PC-9 (cell line): ENCODE measurements at regions not wholly inside any gene's neighbourhood (a gene's known extent, or its start where the extent isn't known, plus 50 kb on each side); places are given as distances from the start of the nearest gene placed in this dataset.

ENCODE experiments used
- BruUV-seq: library from RNA; stranded (reverse); fragments of 400-500 nt; replicated peaks from 2 replicates; lab custom pipeline; 2021; lab: Mats Ljungman, UMichigan
- CTCF ChIA-PET: fragments of 300-600 bp; sonication (Branson Sonifier 250); formaldehyde crosslinking; loops from one replicate; lab custom pipeline; 2022; ENCODE audit warnings: antibody characterized with exemption; lab: Charles Lee
- POLR2A ChIA-PET: fragments of 300-600 bp; sonication (Branson Sonifier 250); formaldehyde crosslinking; loops from one replicate; lab custom pipeline; 2022; ENCODE audit warnings: antibody characterized with exemption; ENCODE audit not compliant: unreplicated experiment; lab: Charles Lee
- DNase-seq, 2 experiments: peaks; one replicate each; pipeline versions ENCODE4 v3.0.0 to v3.0.0-alpha.2; 2015 to 2022; ENCODE audit warnings: mixed read lengths in 1 of 2
- H2AFZ ChIP-seq: fragments of 200-600 bp; sonication (generic); 2 replicates; pipeline ENCODE4 v1.8.1; 2017; ENCODE audit warnings: antibody characterized with exemption
- H3F3A ChIP-seq: fragments of 200-600 bp; sonication (generic); 2 replicates; pipeline ENCODE4 v1.8.1; 2017; ENCODE audit warnings: antibody characterized with exemption, mild to moderate bottlenecking, low read depth; ENCODE audit not compliant: insufficient read depth
- H3K27ac ChIP-seq: fragments of 200-600 bp; sonication (generic); 2 replicates; pipeline ENCODE4 v1.6.1; 2016; ENCODE audit warnings: mixed run types
- H3K27me3 ChIP-seq: fragments of 200-600 bp; sonication (generic); 2 replicates; pipeline ENCODE4 v1.6.1; 2016; ENCODE audit warnings: low read depth, mixed run types; ENCODE audit not compliant: insufficient read depth
- H3K36me3 ChIP-seq: fragments of 200-600 bp; sonication (generic); 2 replicates; pipeline ENCODE4 v1.6.1; 2016; ENCODE audit warnings: low read depth, mixed run types
- H3K4me1 ChIP-seq: fragments of 200-600 bp; sonication (generic); replicated peaks from 2 replicates; pipeline ENCODE4 v1.6.1; 2016; ENCODE audit warnings: mixed run types; ENCODE audit not compliant: insufficient read depth
- H3K4me2 ChIP-seq: fragments of 200-600 bp; sonication (generic); 2 replicates; pipeline ENCODE4 v1.6.1; 2017; ENCODE audit warnings: mixed run types
- H3K4me3 ChIP-seq: fragments of 200-600 bp; sonication (generic); 2 replicates; pipeline ENCODE4 v1.6.1; 2016; ENCODE audit warnings: mixed run types
- H3K79me2 ChIP-seq: fragments of 200-600 bp; sonication (generic); 2 replicates; pipeline ENCODE4 v1.6.1; 2017; ENCODE audit warnings: low read depth, mixed run types
- H3K9me2 ChIP-seq: fragments of 200-600 bp; sonication (generic); 2 replicates; pipeline ENCODE4 v1.8.1; 2017; ENCODE audit warnings: mild to moderate bottlenecking; ENCODE audit not compliant: insufficient read depth
- H3K9me3 ChIP-seq: fragments of 200-600 bp; sonication (generic); 2 replicates; pipeline ENCODE4 v1.8.1; 2016; ENCODE audit warnings: low read depth; ENCODE audit not compliant: insufficient read depth
- H4K20me1 ChIP-seq: fragments of 200-600 bp; sonication (generic); 2 replicates; pipeline ENCODE4 v1.8.1; 2017; ENCODE audit not compliant: insufficient read depth
- CTCF ChIP-seq: fragments of 200-600 bp; sonication (generic); conservative IDR thresholded peaks from 2 replicates; pipeline ENCODE4 v1.6.1; 2017; ENCODE audit warnings: mixed run types, antibody characterized with exemption, mild to moderate bottlenecking, moderate library complexity
- EZH2 ChIP-seq: fragments of 200-600 bp; sonication (generic); IDR thresholded peaks from 2 replicates; pipeline ENCODE4 v1.8.0; 2017; ENCODE audit warnings: antibody characterized with exemption, low read depth
- intact Hi-C: fragments of 100-400 bp; cut with micrococcal nuclease; formaldehyde crosslinking; loops from one replicate; pipeline ENCODE4 v1.10.0; 2022; ENCODE audit not compliant: unreplicated experiment

DNA sequence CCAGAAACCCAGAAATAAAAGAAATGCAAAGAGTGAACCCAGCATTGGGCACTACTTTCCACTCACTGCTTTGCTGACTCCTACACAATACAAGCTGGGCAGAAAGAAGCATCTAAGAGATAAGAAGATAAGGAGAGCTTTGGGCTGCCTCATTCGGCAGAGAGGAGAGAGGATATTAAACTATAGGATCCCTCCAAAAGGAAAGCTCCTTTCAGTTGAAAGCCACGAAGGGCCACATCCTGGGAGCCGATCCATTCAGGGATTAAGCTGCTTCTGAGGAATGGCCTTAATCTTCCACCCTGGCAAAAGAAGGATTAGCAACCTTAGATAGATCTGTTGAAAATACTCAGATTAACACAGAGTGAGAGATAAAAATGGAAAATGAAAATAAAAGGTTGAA is 274.9 kb upstream of the PPP2R3A start:
- Histone ChIP-seq H3F3A (no peaks in the 10 kb centered on the region), H3K4me3 (no peak overlapping the region), H3K27me3 (peaks cover 6% of the 10 kb centered on the region; the same call in 1 of the 2 replicates), H3K4me2 (no peak overlapping the region), H3K9me3 (no peaks in the 10 kb centered on the region), H3K4me1 (no peaks in the 10 kb centered on the region), H3K36me3 (no peaks in the 10 kb centered on the region), H3K27ac (no peak overlapping the region), H2AFZ (no peak overlapping the region), H3K9me2 (no peaks in the 10 kb centered on the region), H3K79me2 (no peaks in the 10 kb centered on the region), H4K20me1 (no peaks in the 10 kb centered on the region)
- intact Hi-C loops: no loop called here
- TF ChIP-seq CTCF (no peak), EZH2 (no peak)
- CTCF ChIA-PET: no interaction called here
- POLR2A ChIA-PET: no interaction called here
- DNase-seq: no peak
- BruUV-seq: no TSS peak

DNA sequence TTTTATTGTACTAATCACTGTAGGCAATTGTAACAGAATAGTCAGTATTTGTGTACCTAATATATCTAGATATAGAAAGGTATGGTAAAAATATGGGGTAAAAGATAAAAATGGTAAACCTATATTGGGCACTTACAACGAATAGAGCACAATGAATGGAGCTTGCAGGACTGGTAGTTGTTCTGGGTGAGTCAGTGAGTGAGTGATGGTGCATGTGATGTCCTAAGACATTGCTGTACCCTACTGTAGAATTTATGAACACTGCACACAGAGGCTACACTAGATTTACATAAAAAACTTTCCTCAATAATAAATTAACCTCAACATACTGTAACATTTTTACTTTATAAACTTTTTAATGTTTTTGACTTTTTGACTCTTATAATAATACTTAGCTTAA is 274.3 kb upstream of the PPP2R3A start:
- H3K79me2 ChIP-seq: no peaks in the 10 kb centered on the region
- peaks cover 6% of the 10 kb centered on the region; the same call in 1 of the 2 replicates for H3K27me3 ChIP-seq
- no peak overlapping the region for H2AFZ ChIP-seq
- H3F3A ChIP-seq: no peaks in the 10 kb centered on the region
- H3K27ac ChIP-seq: no peak overlapping the region
- H3K36me3 ChIP-seq: no peaks in the 10 kb centered on the region
- no peak overlapping the region for H3K4me2 ChIP-seq
- POLR2A ChIA-PET: no interaction called here
- H4K20me1 ChIP-seq: no peaks in the 10 kb centered on the region; the same call in 1 of the 2 replicates
- no peaks in the 10 kb centered on the region for H3K4me1 ChIP-seq
- intact Hi-C loops: no loop called here
- no peak overlapping the region for H3K4me3 ChIP-seq
- no TSS peak for BruUV-seq
- no peaks in the 10 kb centered on the region for H3K9me2 ChIP-seq
- DNase-seq: no peak
- CTCF ChIA-PET: no interaction called here
- TF ChIP-seq CTCF: no peak
- no peak for TF ChIP-seq EZH2
- H3K9me3 ChIP-seq: no peaks in the 10 kb centered on the region

GRCh38 chr3:135694142-135694541 is 271.4 kb upstream of the PPP2R3A start:
- TF ChIP-seq CTCF: no peak
- no peak for TF ChIP-seq EZH2

More at GRCh38 chr3:135694142-135694541, 271.4 kb upstream of the PPP2R3A start:
- no peak overlapping the region for H3K27ac ChIP-seq
- H3K4me1 ChIP-seq: no peaks in the 10 kb centered on the region
- no peaks in the 10 kb centered on the region; the same call in 1 of the 2 replicates for H3K9me2 ChIP-seq
- CTCF ChIA-PET: no interaction called here
- H2AFZ ChIP-seq: no peak overlapping the region
- no peaks in the 10 kb centered on the region for H3K9me3 ChIP-seq
- no peaks in the 10 kb centered on the region for H3F3A ChIP-seq
- intact Hi-C loops: no loop called here
- no peaks in the 10 kb centered on the region for H3K79me2 ChIP-seq
- H3K27me3 ChIP-seq: no peaks in the 10 kb centered on the region
- POLR2A ChIA-PET: no interaction called here
- no peak overlapping the region for H3K4me3 ChIP-seq
- no TSS peak for BruUV-seq
- DNase-seq: no peak
- H3K36me3 ChIP-seq: no peaks in the 10 kb centered on the region
- no peaks in the 10 kb centered on the region; the same call in 1 of the 2 replicates for H4K20me1 ChIP-seq
- no peak overlapping the region for H3K4me2 ChIP-seq
